Astrocyte (in vitro differentiated cells and primary cell): ENCODE measurements at regions not wholly inside any gene's neighbourhood (a gene's known extent, or its start where the extent isn't known, plus 50 kb on each side); places are given as distances from the start of the nearest gene placed in this dataset.

Experiments
- CTCF ChIP-seq: IDR thresholded peaks from 2 replicates; pipeline ENCODE4 v1.5.1; 2011; ENCODE audit warnings: low read depth, mild to moderate bottlenecking, inconsistent platforms, low read length, moderate library complexity; ENCODE audit not compliant: insufficient read depth
- EZH2 ChIP-seq: IDR thresholded peaks from 2 replicates; pipeline ENCODE4 v1.6.1; 2012; ENCODE audit warnings: mild to moderate bottlenecking, low read length, inconsistent platforms; ENCODE audit not compliant: insufficient read depth

GRCh38 chrY:19042306-19042958 is 268.9 kb upstream of the HSFY2 start:
- TF ChIP-seq CTCF = no peak
- TF ChIP-seq EZH2 = no peak
